Testis (tissue), 2 donors: ENCODE measurements at regions not wholly inside any gene's neighbourhood (a gene's known extent, or its start where the extent isn't known, plus 50 kb on each side); places are given as distances from the start of the nearest gene placed in this dataset.

Source experiments
- POLR2A ChIP-seq: fragments of 450-650 bp; IDR thresholded peaks from one replicate; pipeline ENCODE4 v1.6.1; 2017; ENCODE audit warnings: antibody characterized with exemption, mild to moderate bottlenecking, moderate library complexity
- TF ChIP-seq, protein P1 (sequence below), 3 experiments: fragments of 450-650 bp in 2 of 3; fragments of 200-600 bp in 1 of 3; sonication (generic) in 1 of 3; IDR thresholded peaks; one replicate each; pipeline ENCODE4 v1.5.1; 2016 to 2019; ENCODE audit warnings: antibody characterized with exemption in 3 of 3, mild to moderate bottlenecking in 2 of 3, moderate library complexity in 1 of 3

DNA sequence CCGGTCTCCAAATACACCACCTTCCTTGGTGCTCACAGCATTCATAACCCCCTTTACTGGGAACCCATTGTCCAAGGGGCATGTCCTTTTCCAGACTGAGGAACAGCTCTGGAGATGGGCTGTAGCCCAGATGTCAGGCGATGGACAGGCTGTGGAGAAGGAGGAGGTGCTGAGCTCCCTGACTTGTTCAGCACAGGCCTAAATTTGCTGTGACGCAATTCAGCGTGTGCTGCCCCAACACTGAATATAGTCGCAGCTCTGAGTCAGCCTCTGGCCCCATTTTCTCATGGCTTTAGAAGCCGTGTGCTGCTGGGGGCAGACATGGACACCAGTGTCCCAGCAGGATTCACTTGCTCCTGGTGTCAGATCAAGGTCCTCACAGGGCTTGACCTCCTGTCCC lies 269.1 kb downstream of the EMP1 start:
- TF ChIP-seq, protein P1, sequence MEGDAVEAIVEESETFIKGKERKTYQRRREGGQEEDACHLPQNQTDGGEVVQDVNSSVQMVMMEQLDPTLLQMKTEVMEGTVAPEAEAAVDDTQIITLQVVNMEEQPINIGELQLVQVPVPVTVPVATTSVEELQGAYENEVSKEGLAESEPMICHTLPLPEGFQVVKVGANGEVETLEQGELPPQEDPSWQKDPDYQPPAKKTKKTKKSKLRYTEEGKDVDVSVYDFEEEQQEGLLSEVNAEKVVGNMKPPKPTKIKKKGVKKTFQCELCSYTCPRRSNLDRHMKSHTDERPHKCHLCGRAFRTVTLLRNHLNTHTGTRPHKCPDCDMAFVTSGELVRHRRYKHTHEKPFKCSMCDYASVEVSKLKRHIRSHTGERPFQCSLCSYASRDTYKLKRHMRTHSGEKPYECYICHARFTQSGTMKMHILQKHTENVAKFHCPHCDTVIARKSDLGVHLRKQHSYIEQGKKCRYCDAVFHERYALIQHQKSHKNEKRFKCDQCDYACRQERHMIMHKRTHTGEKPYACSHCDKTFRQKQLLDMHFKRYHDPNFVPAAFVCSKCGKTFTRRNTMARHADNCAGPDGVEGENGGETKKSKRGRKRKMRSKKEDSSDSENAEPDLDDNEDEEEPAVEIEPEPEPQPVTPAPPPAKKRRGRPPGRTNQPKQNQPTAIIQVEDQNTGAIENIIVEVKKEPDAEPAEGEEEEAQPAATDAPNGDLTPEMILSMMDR (IDR thresholded peaks at IDR 0.05), result no peak
- no peak for TF ChIP-seq POLR2A
